Esophagus squamous epithelium (tissue), 5 donors: ENCODE measurements at regions not wholly inside any gene's neighbourhood (a gene's known extent, or its start where the extent isn't known, plus 50 kb on each side); places are given as distances from the start of the nearest gene placed in this dataset.

Experiments used
- DNase-seq: peaks from one replicate; lab custom pipeline; 2025; lab: John Stamatoyannopoulos, UW
- H3K27ac ChIP-seq, 4 donors: fragments of 200-600 bp; sonication (generic); one replicate each; pipeline ENCODE4 v1.5.1; 2016 to 2019; ENCODE audit warnings: mild to moderate bottlenecking in 1 of 4
- H3K27me3 ChIP-seq, 4 donors: fragments of 200-600 bp; sonication (generic); 1 replicate in 3 of 4; 2 replicates in 1 of 4; pipeline versions ENCODE4 v1.5.1 to v1.6.0; 2017 to 2021; ENCODE audit warnings: antibody characterized with exemption in 1 of 4
- H3K36me3 ChIP-seq, 3 donors: fragments of 200-600 bp; sonication (generic); one replicate each; pipeline ENCODE4 v1.5.1; 2016 to 2019
- H3K4me1 ChIP-seq, 3 donors: fragments of 200-600 bp; sonication (generic); one replicate each; pipeline ENCODE4 v1.5.1; 2017 to 2019
- H3K4me3 ChIP-seq, 4 donors: fragments of 200-600 bp; sonication (generic); 1 replicate in 3 of 4; 2 replicates in 1 of 4; pipeline ENCODE4 v1.5.1; 2016 to 2019; ENCODE audit warnings: mild to moderate bottlenecking in 2 of 4, moderate library complexity in 1 of 4
- H3K9me3 ChIP-seq, 3 donors: fragments of 200-600 bp; sonication (generic); one replicate each; pipeline ENCODE4 v1.5.1; 2016 to 2019
- POLR2A ChIP-seq, 4 donors: fragments of 450-650 bp; IDR thresholded peaks; one replicate each; pipeline ENCODE4 v1.6.1; 2017; ENCODE audit warnings: antibody characterized with exemption in 4 of 4, mild to moderate bottlenecking in 4 of 4, moderate library complexity in 3 of 4
- WGBS, 2 donors: methylation state at CpG; one replicate each; pipeline ENCODE4 v1.1.5; 2018; 5-methylcytosine and 5-hydroxymethylcytosine counted together
- intact Hi-C: fragments of 100-400 bp; cut with DNase I; formaldehyde crosslinking; loops from one replicate; pipeline ENCODE4 v1.15.0; 2022
- TF ChIP-seq, protein P1 (sequence below), 6 experiments: fragments of 450-650 bp in 4 of 6; fragments of 200-600 bp in 2 of 6; sonication (generic) in 2 of 6; IDR thresholded peaks; one replicate each; pipeline ENCODE4 v1.5.1; 2016 to 2019; ENCODE audit warnings: antibody characterized with exemption in 6 of 6, mild to moderate bottlenecking in 4 of 6, moderate library complexity in 4 of 6
- donor health status: DM: yes; HTN: yes; CAD: no.

DNA sequence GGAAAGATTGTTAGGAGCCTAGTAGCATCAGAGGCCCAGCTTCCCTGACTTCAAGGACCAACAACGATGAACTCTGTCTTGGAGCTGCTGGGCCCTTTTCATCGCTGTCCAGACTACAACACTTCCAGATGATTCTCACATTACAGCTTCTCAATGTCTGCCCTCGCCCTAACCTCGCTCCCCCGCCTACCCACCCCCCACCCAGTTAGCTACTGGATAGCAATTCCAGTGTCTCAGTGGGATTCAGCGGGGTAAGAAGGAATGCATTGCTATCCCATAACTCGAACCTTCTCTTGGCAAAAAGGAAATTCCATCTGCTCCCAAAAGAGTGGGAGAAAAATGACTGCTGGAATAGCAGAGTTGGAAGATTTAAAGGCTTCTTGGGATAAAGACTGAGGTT is 65.0 kb downstream of the RPL37A start:
- peaks cover 0 to 24% (median 11%) of the 10 kb centered on the region in 3 donors for H3K4me1 ChIP-seq
- no peak overlapping the region for H3K4me3 ChIP-seq
- DNase-seq, result no peak
- no peak overlapping the region for H3K27ac ChIP-seq
- no peaks in the 10 kb centered on the region for H3K27me3 ChIP-seq
- TF ChIP-seq POLR2A (IDR thresholded peaks at IDR 0.05), result no peak
- TF ChIP-seq, protein P1, sequence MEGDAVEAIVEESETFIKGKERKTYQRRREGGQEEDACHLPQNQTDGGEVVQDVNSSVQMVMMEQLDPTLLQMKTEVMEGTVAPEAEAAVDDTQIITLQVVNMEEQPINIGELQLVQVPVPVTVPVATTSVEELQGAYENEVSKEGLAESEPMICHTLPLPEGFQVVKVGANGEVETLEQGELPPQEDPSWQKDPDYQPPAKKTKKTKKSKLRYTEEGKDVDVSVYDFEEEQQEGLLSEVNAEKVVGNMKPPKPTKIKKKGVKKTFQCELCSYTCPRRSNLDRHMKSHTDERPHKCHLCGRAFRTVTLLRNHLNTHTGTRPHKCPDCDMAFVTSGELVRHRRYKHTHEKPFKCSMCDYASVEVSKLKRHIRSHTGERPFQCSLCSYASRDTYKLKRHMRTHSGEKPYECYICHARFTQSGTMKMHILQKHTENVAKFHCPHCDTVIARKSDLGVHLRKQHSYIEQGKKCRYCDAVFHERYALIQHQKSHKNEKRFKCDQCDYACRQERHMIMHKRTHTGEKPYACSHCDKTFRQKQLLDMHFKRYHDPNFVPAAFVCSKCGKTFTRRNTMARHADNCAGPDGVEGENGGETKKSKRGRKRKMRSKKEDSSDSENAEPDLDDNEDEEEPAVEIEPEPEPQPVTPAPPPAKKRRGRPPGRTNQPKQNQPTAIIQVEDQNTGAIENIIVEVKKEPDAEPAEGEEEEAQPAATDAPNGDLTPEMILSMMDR (IDR thresholded peaks at IDR 0.05), result no peak
- no peaks in the 10 kb centered on the region for H3K36me3 ChIP-seq
- no peaks in the 10 kb centered on the region for H3K9me3 ChIP-seq
- WGBS, 2 donors, result 87 to 91% methylated on average over 4 to 7 of the region's 7 CpGs
- intact Hi-C loops, result no loop called here

GRCh38 chr2:216564611-216565010 is 66.0 kb downstream of the RPL37A start:
- intact Hi-C loops, result no loop called here
- Histone ChIP-seq H3K27me3 (no peaks in the 10 kb centered on the region), H3K9me3 (no peaks in the 10 kb centered on the region), H3K4me3 (no peak overlapping the region), H3K4me1 (peaks cover 0 to 24% (median 11%) of the 10 kb centered on the region in 3 donors), H3K36me3 (no peaks in the 10 kb centered on the region), H3K27ac (no peak overlapping the region)
- no peak for DNase-seq
- TF ChIP-seq POLR2A (IDR thresholded peaks at IDR 0.05), result no peak
- TF ChIP-seq, protein P1 (IDR thresholded peaks at IDR 0.05), result no peak
- WGBS, 2 donors, result 60 to 83% methylated on average over 2 of the region's 2 CpGs

DNA sequence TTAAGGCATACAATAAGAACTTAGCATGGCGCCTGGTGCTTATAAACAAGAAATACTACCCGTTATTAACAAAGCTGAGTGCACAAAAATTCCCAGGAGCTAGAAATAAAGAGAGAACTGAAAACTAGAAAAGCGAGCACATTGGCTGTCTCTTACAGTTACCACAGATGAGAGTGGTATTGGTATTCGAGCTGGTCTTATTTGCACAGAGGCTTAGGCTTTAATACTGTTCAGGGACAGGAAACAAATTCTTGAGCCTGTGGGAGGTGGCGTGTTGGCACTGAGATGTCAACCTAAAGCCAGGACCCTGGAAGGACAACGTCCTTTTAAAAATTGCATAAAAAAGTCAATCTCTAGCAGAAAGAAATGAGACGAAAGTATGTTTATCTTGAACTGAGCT is 67.3 kb upstream of the IGFBP2 start:
- Histone ChIP-seq H3K4me3 (no peak overlapping the region), H3K9me3 (no peaks in the 10 kb centered on the region), H3K27me3 (no peaks in the 10 kb centered on the region), H3K27ac (no peak overlapping the region), H3K4me1 (peaks cover 0 to 18% (median 4%) of the 10 kb centered on the region in 3 donors), H3K36me3 (no peaks in the 10 kb centered on the region)
- no peak for DNase-seq
- WGBS, 2 donors, result 70 to 76% methylated on average over 7 of the region's 7 CpGs
- intact Hi-C loops, result no loop called here
- TF ChIP-seq, protein P1 (IDR thresholded peaks at IDR 0.05), result no peak
- no peak for TF ChIP-seq POLR2A (IDR thresholded peaks at IDR 0.05)

DNA sequence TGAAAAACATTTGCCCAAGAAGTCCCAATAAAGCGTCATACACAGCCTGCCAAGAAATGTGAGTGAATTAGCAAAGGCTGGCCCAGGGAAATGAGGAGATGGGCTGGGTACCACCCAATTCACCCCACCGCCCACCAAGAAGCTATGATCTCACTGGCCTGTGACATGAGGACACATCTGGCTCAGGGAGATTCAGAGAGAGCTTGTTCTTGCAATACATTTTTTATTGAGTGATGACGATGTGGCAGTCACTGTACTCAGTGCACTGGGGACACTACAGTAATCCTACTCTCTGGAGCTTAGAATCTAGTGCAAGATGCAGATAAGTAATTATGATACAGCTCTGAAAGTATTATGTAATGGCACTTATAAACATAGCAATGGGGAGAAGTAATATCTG is 64.6 kb upstream of the IGFBP2 start:
- Histone ChIP-seq H3K27ac (no peak overlapping the region), H3K36me3 (no peaks in the 10 kb centered on the region), H3K4me3 (no peak overlapping the region), H3K4me1 (peaks cover 0 to 1% (median 0%) of the 10 kb centered on the region in 3 donors), H3K9me3 (peaks cover 0 to 3% (median 0%) of the 10 kb centered on the region in 3 donors), H3K27me3 (no peaks in the 10 kb centered on the region)
- no peak for TF ChIP-seq POLR2A (IDR thresholded peaks at IDR 0.05)
- TF ChIP-seq, protein P1 (IDR thresholded peaks at IDR 0.05), result no peak
- no peak for DNase-seq
- WGBS, 2 donors, result 86 to 91% methylated on average over 3 of the region's 3 CpGs
- intact Hi-C loops, result no loop called here

GRCh38 chr2:216569765-216570164 is 63.5 kb upstream of the IGFBP2 start:
- intact Hi-C loops, result no loop called here

More at GRCh38 chr2:216569765-216570164, 63.5 kb upstream of the IGFBP2 start:
- 82 to 90% methylated on average over 5 of the region's 5 CpGs for WGBS, 2 donors
- Histone ChIP-seq H3K4me1 (peaks cover 0 to 3% (median 3%) of the 10 kb centered on the region in 3 donors), H3K27ac (no peak overlapping the region), H3K27me3 (no peaks in the 10 kb centered on the region), H3K4me3 (no peak overlapping the region), H3K36me3 (no peaks in the 10 kb centered on the region), H3K9me3 (peaks cover 0 to 3% (median 0%) of the 10 kb centered on the region in 3 donors)
- TF ChIP-seq, protein P1 (IDR thresholded peaks at IDR 0.05), result no peak
- no peak for TF ChIP-seq POLR2A (IDR thresholded peaks at IDR 0.05)
- no peak for DNase-seq
